A673 (cell line): ENCODE measurements at regions not wholly inside any gene's neighbourhood (a gene's known extent, or its start where the extent isn't known, plus 50 kb on each side); places are given as distances from the start of the nearest gene placed in this dataset.

Source experiments
- BruUV-seq: library from RNA; stranded (reverse); fragments of 400-500 nt; replicated peaks from 2 replicates; lab custom pipeline; 2021; lab: Mats Ljungman, UMichigan
- CTCF ChIA-PET: fragments of 300-600 bp; sonication (Branson Sonifier 250); formaldehyde crosslinking; loops from one replicate; lab custom pipeline; 2022; ENCODE audit warnings: antibody characterized with exemption; lab: Charles Lee
- POLR2A ChIA-PET: fragments of 300-600 bp; sonication (Branson Sonifier 250); formaldehyde crosslinking; loops from one replicate; lab custom pipeline; 2022; ENCODE audit warnings: antibody characterized with exemption; ENCODE audit not compliant: low non-redundant PET; lab: Charles Lee
- DNase-seq: peaks from one replicate; pipeline ENCODE4 v3.0.0-alpha.2; 2015; ENCODE audit warnings: low spot score
- H3K27ac ChIP-seq: fragments of 200-600 bp; sonication (generic); 2 replicates; pipeline ENCODE4 v1.5.1; 2016; ENCODE audit warnings: mixed run types, low read depth, mild to moderate bottlenecking, mixed read lengths, antibody characterized with exemption, low read length; ENCODE audit not compliant: poor library complexity, severe bottlenecking
- H3K27me3 ChIP-seq: fragments of 200-600 bp; sonication (generic); replicated peaks from 2 replicates; pipeline ENCODE4 v1.6.1; 2017; ENCODE audit warnings: mixed run types, low read depth, mild to moderate bottlenecking, mixed read lengths, antibody characterized with exemption, low read length; ENCODE audit not compliant: insufficient read depth, poor library complexity
- H3K36me3 ChIP-seq: fragments of 200-600 bp; sonication (generic); 2 replicates; pipeline ENCODE4 v1.6.1; 2016; ENCODE audit warnings: mixed run types, mild to moderate bottlenecking, mixed read lengths, antibody characterized with exemption, low read length; ENCODE audit not compliant: insufficient read depth, poor library complexity, severe bottlenecking
- H3K4me1 ChIP-seq: fragments of 200-600 bp; sonication (generic); 2 replicates; pipeline ENCODE4 v1.6.1; 2017; ENCODE audit warnings: mixed run types, mild to moderate bottlenecking, mixed read lengths, antibody characterized with exemption, low read length; ENCODE audit not compliant: insufficient read depth, poor library complexity, severe bottlenecking
- H3K4me3 ChIP-seq: fragments of 200-600 bp; sonication (generic); 2 replicates; pipeline ENCODE4 v1.5.1; 2016; ENCODE audit warnings: low read depth, mixed run types, mild to moderate bottlenecking, mixed read lengths, low read length; ENCODE audit not compliant: poor library complexity, severe bottlenecking
- H3K9me3 ChIP-seq: fragments of 200-600 bp; sonication (generic); 2 replicates; pipeline ENCODE4 v1.6.1; 2016; ENCODE audit warnings: mixed run types, low read depth, mild to moderate bottlenecking, mixed read lengths, antibody characterized with exemption, low read length; ENCODE audit not compliant: poor library complexity, severe bottlenecking
- CTCF ChIP-seq: fragments of 300-800, 200-600 bp; sonication (generic); conservative IDR thresholded peaks from 2 replicates; pipeline ENCODE4 v1.5.1; 2017; ENCODE audit warnings: low read depth, mild to moderate bottlenecking, antibody characterized with exemption, low read length, moderate library complexity, mixed read lengths
- EZH2 ChIP-seq: fragments of 200-600 bp; sonication (generic); IDR thresholded peaks from 2 replicates; pipeline ENCODE4 v1.6.1; 2017; ENCODE audit warnings: borderline replicate concordance, low read depth, mild to moderate bottlenecking, mixed read lengths, antibody characterized with exemption, low read length; ENCODE audit not compliant: poor library complexity, severe bottlenecking
- intact Hi-C: fragments of 100-400 bp; cut with micrococcal nuclease; formaldehyde crosslinking; loops from one replicate; pipeline ENCODE4 v1.10.0; 2022; ENCODE audit not compliant: unreplicated experiment

DNA sequence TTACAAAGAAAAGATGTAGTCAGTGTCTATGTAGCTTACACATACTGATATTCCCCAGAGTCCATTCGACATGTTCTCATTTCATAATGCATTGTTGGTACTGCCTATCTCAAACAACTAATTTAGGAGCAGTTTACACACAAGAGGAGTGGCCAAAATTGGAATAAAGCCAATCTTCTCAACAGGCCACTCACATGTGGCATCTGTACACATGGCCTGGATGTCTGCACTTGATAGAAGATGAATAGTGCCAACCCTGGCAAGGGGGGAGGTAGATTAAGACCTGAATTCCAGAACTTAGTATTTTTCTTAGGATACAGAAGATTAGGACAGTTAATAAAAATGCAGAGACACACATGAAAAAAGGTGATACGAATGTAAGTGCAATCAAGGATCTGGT lies 125.3 kb upstream of the STARD3NL start:
- Histone ChIP-seq H3K36me3 (no peaks in the 10 kb centered on the region), H3K27me3 (no peaks in the 10 kb centered on the region), H3K9me3 (peaks cover 10% of the 10 kb centered on the region), H3K4me1 (no peaks in the 10 kb centered on the region), H3K27ac (no peak overlapping the region), H3K4me3 (no peak overlapping the region)
- ChIA-PET CTCF (no interaction called here), POLR2A (no interaction called here)
- TF ChIP-seq CTCF (no peak), EZH2 (no peak)
- BruUV-seq = no TSS peak
- no peak for DNase-seq
- intact Hi-C loops = no loop called here

DNA sequence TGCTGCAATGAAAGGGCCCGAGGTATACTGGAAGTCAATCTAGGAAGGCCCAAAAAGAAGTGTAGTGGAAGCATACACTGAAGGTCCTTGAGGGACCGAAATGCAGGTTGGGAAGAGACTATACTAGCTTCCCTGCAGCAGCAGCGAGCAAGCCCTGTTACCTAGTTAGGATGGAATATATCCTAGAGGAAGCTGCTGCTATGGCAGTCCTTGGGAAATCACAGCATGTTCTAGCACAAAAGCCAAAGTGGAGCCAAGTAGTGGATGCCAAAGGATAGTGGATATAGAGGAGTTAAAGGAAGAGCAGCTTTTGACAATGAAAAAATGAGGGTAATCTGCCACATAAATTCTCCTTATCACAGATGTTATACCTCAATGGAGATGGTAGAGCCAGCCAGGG lies 123.8 kb upstream of the STARD3NL start:
- H3K36me3 ChIP-seq = no peaks in the 10 kb centered on the region
- POLR2A ChIA-PET = no interaction called here
- no peak overlapping the region for H3K4me3 ChIP-seq
- TF ChIP-seq CTCF (no peak), EZH2 (no peak)
- no peaks in the 10 kb centered on the region for H3K27me3 ChIP-seq
- H3K4me1 ChIP-seq = no peaks in the 10 kb centered on the region
- no peak overlapping the region for H3K27ac ChIP-seq
- CTCF ChIA-PET = no interaction called here
- intact Hi-C loops = no loop called here
- no peak for DNase-seq
- no TSS peak for BruUV-seq
- peaks cover 4% of the 10 kb centered on the region for H3K9me3 ChIP-seq

GRCh38 chr7:38057829-38058228 lies 120.2 kb upstream of the STARD3NL start:
- TF ChIP-seq EZH2 (no peak), CTCF (no peak)
- CTCF ChIA-PET = no interaction called here
- intact Hi-C loops = no loop called here
- H3K36me3 ChIP-seq = no peaks in the 10 kb centered on the region
- H3K27me3 ChIP-seq = no peaks in the 10 kb centered on the region
- H3K27ac ChIP-seq = no peak overlapping the region
- no peak overlapping the region for H3K4me3 ChIP-seq
- DNase-seq = peak; percentile 7
- no peaks in the 10 kb centered on the region for H3K4me1 ChIP-seq
- no peaks in the 10 kb centered on the region for H3K9me3 ChIP-seq
- POLR2A ChIA-PET = no interaction called here
- BruUV-seq = no TSS peak

DNA sequence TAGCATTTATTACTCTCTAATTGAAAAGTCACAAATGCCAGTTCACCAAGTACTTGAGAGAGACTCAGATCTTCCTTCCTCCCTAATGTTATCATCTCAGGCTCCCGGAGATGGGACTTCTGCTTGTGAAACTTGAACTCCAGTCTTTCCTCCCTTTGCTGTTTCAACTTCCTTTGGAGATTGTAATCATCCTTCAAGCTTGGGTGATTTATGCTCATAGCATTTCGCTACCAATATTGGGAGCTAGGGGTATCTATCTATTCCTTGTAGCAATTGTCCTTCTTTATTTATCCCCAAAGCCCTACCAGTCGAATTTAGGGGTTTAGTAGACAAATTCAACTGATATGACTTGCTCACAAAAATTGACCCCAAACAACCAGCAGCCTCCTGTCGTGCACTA lies 117.9 kb upstream of the STARD3NL start:
- no peaks in the 10 kb centered on the region for H3K36me3 ChIP-seq
- no peaks in the 10 kb centered on the region for H3K27me3 ChIP-seq
- no peaks in the 10 kb centered on the region for H3K9me3 ChIP-seq
- intact Hi-C loops = no loop called here
- H3K4me3 ChIP-seq = no peak overlapping the region
- DNase-seq = no peak
- ChIA-PET CTCF (no interaction called here), POLR2A (no interaction called here)
- no peak overlapping the region for H3K27ac ChIP-seq
- TF ChIP-seq EZH2 = no peak
- no peak for TF ChIP-seq CTCF
- no TSS peak for BruUV-seq
- H3K4me1 ChIP-seq = no peaks in the 10 kb centered on the region
